ENCODE measurements at regions not wholly inside any gene's neighbourhood (a gene's known extent, or its start where the extent isn't known, plus 50 kb on each side); places are given as distances from the start of the nearest gene placed in this dataset.

DNA sequence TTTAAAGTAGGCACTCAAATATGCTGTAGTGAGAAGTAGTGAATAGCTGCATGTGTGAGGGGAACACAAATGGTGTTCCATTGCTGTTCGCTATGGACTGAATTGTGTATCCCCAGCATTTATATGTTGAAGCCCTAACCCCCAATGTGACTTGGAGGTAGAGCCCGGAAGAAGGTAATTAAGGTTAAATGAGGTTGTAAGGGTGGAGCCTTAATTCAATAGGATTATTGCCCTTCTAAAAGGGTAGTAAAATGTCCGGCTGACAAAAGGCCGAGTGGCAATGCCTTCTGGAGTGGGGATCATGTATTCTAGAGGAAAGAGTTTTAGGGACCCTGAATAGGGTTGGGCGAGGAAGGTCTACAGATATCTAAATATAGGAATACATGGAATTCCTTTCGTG, 168.9 kb upstream of the NUDT10 start:
- TF ChIP-seq CTCF (IDR thresholded peaks at IDR 0.05 in 2 of 3, conservative IDR thresholded peaks at IDR 0.05 in 1 of 3; ENCODE audit: control insufficient read depth in 2 of 3, extremely low read depth in 1 of 3, insufficient read depth in 1 of 3, low read depth in 3 of 3, low read length in 3 of 3), result no peak
- no peak for TF ChIP-seq SUZ12 (IDR thresholded peaks at IDR 0.05; ENCODE audit: unreplicated experiment)
- no peak for TF ChIP-seq NR2F1 (conservative IDR thresholded peaks at IDR 0.05)
- TF ChIP-seq, protein P1, sequence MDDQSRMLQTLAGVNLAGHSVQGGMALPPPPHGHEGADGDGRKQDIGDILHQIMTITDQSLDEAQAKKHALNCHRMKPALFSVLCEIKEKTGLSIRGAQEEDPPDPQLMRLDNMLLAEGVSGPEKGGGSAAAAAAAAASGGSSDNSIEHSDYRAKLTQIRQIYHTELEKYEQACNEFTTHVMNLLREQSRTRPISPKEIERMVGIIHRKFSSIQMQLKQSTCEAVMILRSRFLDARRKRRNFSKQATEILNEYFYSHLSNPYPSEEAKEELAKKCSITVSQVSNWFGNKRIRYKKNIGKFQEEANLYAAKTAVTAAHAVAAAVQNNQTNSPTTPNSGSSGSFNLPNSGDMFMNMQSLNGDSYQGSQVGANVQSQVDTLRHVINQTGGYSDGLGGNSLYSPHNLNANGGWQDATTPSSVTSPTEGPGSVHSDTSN (IDR thresholded peaks at IDR 0.05; ENCODE audit: insufficient replicate concordance, low read depth, low read length), result no peak
- no peak for TF ChIP-seq TAF1 (IDR thresholded peaks at IDR 0.05; ENCODE audit: borderline replicate concordance, low read depth, low read length)
- TF ChIP-seq TARDBP (IDR thresholded peaks at IDR 0.05; ENCODE audit: borderline replicate concordance), result no peak
- no peak for TF ChIP-seq YY1 (IDR thresholded peaks at IDR 0.05; ENCODE audit: low read depth, low read length)
- TF ChIP-seq KAT2A (conservative IDR thresholded peaks at IDR 0.05; ENCODE audit: control insufficient read depth, low read depth, low read length), result no peak
- no peak for TF ChIP-seq PRDM15 (CRISPR knock-in tag; IDR thresholded peaks at IDR 0.05)
- no peak for TF ChIP-seq NR2C2 (IDR thresholded peaks at IDR 0.05; ENCODE audit: borderline replicate concordance, control insufficient read depth, insufficient read length, low read depth)

Data from GM12878 (cell line).